ENCODE measurements at regions not wholly inside any gene's neighbourhood (a gene's known extent, or its start where the extent isn't known, plus 50 kb on each side); places are given as distances from the start of the nearest gene placed in this dataset.

DNA sequence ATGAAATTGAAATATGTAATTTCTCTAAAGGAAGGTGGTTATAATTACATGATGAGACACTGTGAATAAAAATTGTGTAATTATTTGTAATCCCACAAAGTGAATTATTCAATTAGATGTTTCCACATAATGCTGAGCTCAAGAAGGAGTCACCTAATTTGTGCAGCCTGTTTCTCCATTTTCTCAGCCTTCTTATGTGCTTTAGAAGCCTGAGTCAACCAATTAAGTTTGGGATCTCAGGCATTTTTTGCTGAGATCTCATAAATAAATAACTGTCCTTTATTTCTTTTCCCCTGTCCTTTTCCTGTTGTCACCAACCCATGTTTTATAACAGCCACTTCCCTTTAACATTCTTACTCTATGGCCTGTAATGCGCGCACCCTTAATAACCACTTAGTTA lies 506.5 kb upstream of the SEMA3D start:
- no peak for FAIRE-seq
- no peak overlapping the region for H3K4me3 ChIP-seq (ENCODE audit: low read depth, low read length)
- DNase-seq (ENCODE audit: low read depth), result no peak
- TF ChIP-seq, protein P1, sequence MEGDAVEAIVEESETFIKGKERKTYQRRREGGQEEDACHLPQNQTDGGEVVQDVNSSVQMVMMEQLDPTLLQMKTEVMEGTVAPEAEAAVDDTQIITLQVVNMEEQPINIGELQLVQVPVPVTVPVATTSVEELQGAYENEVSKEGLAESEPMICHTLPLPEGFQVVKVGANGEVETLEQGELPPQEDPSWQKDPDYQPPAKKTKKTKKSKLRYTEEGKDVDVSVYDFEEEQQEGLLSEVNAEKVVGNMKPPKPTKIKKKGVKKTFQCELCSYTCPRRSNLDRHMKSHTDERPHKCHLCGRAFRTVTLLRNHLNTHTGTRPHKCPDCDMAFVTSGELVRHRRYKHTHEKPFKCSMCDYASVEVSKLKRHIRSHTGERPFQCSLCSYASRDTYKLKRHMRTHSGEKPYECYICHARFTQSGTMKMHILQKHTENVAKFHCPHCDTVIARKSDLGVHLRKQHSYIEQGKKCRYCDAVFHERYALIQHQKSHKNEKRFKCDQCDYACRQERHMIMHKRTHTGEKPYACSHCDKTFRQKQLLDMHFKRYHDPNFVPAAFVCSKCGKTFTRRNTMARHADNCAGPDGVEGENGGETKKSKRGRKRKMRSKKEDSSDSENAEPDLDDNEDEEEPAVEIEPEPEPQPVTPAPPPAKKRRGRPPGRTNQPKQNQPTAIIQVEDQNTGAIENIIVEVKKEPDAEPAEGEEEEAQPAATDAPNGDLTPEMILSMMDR (IDR thresholded peaks at IDR 0.05; ENCODE audit: insufficient read depth, low read length, severe bottlenecking), result no peak
- no peaks in the 10 kb centered on the region for H3K36me3 ChIP-seq (ENCODE audit: control insufficient read depth, insufficient read depth, low read length)
- no peaks in the 10 kb centered on the region for H3K27me3 ChIP-seq (ENCODE audit: control insufficient read depth, insufficient read depth, low read length)

DNA sequence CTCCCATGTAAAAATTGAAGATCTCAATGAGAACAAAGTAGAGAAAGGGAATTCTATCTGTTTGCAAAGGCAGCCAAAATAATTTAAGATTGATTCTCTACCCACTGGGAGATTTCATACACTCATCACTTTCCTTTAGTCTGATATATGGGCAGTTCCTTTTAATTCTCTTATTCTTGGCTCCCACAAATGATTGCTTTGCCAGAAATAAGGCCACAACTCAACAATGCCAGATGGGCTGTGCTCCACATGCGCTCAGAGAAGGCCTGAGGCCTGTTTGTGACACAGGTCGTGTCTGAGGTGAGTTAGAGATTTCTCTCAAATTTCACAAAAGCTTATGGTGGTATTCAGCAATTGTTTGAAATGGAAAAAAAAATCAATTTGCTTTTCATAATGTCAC lies 501.9 kb upstream of the SEMA3D start:
- FAIRE-seq, result no peak
- DNase-seq (ENCODE audit: low read depth), result no peak
- no peak overlapping the region for H3K4me3 ChIP-seq (ENCODE audit: low read depth, low read length)
- no peaks in the 10 kb centered on the region for H3K36me3 ChIP-seq (ENCODE audit: control insufficient read depth, insufficient read depth, low read length)
- H3K27me3 ChIP-seq (ENCODE audit: control insufficient read depth, insufficient read depth, low read length), result no peaks in the 10 kb centered on the region
- TF ChIP-seq, protein P1 (IDR thresholded peaks at IDR 0.05; ENCODE audit: insufficient read depth, low read length, severe bottlenecking), result no peak

DNA sequence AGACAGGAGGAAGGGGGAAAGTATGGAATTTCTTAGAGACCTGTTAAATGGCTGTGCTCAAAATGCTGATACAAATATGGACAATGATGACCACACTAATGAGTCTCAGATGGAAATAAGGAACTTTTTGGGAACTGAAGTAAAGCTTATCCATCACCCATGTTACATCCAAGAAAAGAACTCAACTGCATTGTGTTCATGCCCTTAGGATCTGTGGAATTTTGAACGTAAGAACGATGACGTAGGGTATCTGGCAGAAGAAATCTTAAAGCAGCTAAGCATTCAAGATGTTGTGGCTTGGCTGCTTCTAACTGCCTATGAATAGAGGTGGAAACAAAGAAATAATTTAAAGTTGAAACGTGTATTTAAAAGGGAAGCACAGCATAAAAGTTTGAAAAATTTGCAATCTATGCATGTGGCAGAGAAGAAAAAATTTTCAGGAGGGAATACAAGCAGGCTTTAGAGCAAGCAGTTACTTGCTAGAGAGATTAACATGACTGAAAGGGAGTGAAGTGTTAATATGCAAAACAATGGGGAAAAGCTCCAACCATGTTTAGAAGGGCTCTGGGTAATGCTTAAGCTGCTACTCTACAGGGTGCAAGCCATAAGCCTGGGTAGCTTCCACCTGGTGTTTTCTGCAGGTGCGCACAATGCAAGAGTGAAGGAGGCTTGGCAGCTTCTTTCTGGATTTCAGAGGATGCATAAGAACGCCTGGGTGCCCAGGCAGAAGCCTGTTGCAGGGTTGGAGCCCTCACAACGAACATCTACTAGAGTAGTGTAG lies 499.7 kb upstream of the SEMA3D start:
- H3K4me3 ChIP-seq (ENCODE audit: low read depth, low read length), result no peak overlapping the region
- DNase-seq (ENCODE audit: low read depth) (no peak), FAIRE-seq (no peak)
- H3K27me3 ChIP-seq (ENCODE audit: control insufficient read depth, insufficient read depth, low read length), result no peaks in the 10 kb centered on the region
- no peaks in the 10 kb centered on the region for H3K36me3 ChIP-seq (ENCODE audit: control insufficient read depth, insufficient read depth, low read length)
- TF ChIP-seq, protein P1 (IDR thresholded peaks at IDR 0.05; ENCODE audit: insufficient read depth, low read length, severe bottlenecking), result no peak

DNA sequence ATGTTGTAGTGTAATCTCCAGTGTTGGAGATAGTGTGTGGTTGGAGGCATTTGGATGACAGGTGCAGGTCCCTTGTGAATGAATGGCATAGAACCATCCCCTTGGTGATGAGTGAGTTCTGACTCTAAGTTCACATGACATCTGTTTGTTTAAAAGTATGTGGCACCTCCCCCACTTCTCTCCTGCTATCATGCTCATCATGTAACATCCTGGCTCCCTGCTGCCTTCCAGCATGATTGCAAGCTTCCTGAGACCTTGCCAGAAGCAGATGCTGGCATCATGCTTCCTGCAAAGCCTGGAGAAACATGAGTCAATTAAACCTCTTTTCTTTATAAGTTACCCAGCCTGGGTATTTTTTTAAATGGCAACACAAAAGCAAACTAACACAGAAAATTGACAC lies 499.0 kb upstream of the SEMA3D start:
- Histone ChIP-seq H3K27me3 (ENCODE audit: control insufficient read depth, insufficient read depth, low read length) (no peaks in the 10 kb centered on the region), H3K4me3 (ENCODE audit: low read depth, low read length) (no peak overlapping the region), H3K36me3 (ENCODE audit: control insufficient read depth, insufficient read depth, low read length) (no peaks in the 10 kb centered on the region)
- TF ChIP-seq, protein P1 (IDR thresholded peaks at IDR 0.05; ENCODE audit: insufficient read depth, low read length, severe bottlenecking), result no peak
- peak; percentile 68 for DNase-seq (ENCODE audit: low read depth)
- FAIRE-seq, result no peak

DNA sequence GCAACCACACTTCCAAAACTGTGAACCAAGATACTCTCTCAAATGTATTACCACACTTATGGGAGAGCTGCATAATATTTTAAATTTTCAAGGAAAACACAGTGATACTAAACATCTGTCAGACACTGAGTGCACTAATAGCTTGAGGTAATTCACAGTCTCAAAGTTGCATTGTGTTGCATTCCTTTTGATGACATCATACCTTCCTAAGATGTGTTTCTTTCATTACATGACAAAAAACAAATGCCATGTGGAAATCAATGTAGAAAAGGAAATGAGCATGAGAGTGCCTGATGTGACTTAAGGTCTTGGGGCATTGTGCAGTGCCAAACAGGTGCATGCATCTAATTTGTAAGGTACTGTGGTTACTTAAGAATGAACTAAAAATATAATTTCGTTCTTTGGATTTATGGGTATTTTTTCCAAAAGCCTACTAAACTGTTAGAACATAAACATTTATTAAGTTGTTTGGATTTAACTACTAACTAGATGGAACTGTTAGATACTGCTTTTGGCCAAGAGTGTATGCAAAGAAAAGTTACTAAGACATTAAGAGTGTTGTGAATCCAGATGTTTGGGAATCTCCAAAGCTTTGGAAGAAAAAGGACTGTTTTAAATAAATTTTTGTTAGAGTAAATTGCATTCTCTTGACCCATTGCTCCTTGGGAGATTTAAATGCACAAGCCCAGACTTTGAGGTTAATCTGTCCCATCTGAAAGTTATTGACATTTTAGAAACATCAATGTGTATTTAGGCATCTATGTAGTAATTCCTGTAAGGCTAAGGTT lies 496.2 kb upstream of the SEMA3D start:
- TF ChIP-seq, protein P1 (IDR thresholded peaks at IDR 0.05; ENCODE audit: insufficient read depth, low read length, severe bottlenecking), result no peak
- no peak for FAIRE-seq
- DNase-seq (ENCODE audit: low read depth), result peak; percentile 67
- Histone ChIP-seq H3K27me3 (ENCODE audit: control insufficient read depth, insufficient read depth, low read length) (no peaks in the 10 kb centered on the region), H3K4me3 (ENCODE audit: low read depth, low read length) (no peak overlapping the region), H3K36me3 (ENCODE audit: control insufficient read depth, insufficient read depth, low read length) (no peaks in the 10 kb centered on the region)
